NCI-H1092 (cell line): ENCODE measurements at regions not wholly inside any gene's neighbourhood (a gene's known extent, or its start where the extent isn't known, plus 50 kb on each side); places are given as distances from the start of the nearest gene placed in this dataset.

Source experiments
- DNase-seq: peaks from one replicate; lab custom pipeline; 2025; lab: John Stamatoyannopoulos, UW

- no peak for DNase-seq
Measured at GRCh38 chr13:76516586-76516985, 369.6 kb downstream of the KCTD12 start.

- DNase-seq = no peak
Measured at GRCh38 chr13:76516013-76516412, 370.2 kb downstream of the KCTD12 start.

GRCh38 chr13:76512721-76513145, 373.5 kb downstream of the KCTD12 start:
- DNase-seq = peak; percentile 86

- DNase-seq = no peak
Measured at GRCh38 chr13:76505437-76505836, 380.8 kb downstream of the KCTD12 start.

- DNase-seq = peak; percentile 50
Measured at GRCh38 chr13:76503766-76504165, 382.4 kb downstream of the KCTD12 start.

GRCh38 chr13:76503291-76503690, 382.9 kb downstream of the KCTD12 start:
- no peak for DNase-seq

- DNase-seq = no peak
Measured at GRCh38 chr13:76500894-76501293, 385.3 kb downstream of the KCTD12 start.

- no peak for DNase-seq
Measured at GRCh38 chr13:76499891-76500290, 386.3 kb downstream of the KCTD12 start.

GRCh38 chr13:76489274-76489673, 396.9 kb downstream of the KCTD12 start:
- DNase-seq = no peak

- DNase-seq = no peak
Measured at GRCh38 chr13:76481738-76482137, 404.5 kb downstream of the KCTD12 start.

GRCh38 chr13:76474966-76475365, 411.2 kb downstream of the KCTD12 start:
- no peak for DNase-seq

- DNase-seq = no peak
Measured at GRCh38 chr13:76474356-76474755, 411.8 kb downstream of the KCTD12 start.

- peak; percentile 77 for DNase-seq
Measured at GRCh38 chr13:76473552-76474134, 412.6 kb downstream of the KCTD12 start.

- no peak for DNase-seq
Measured at GRCh38 chr13:76472916-76473315, 413.3 kb downstream of the KCTD12 start.

GRCh38 chr13:76471486-76471885, 414.7 kb downstream of the KCTD12 start:
- DNase-seq = no peak

- DNase-seq = no peak
Measured at GRCh38 chr13:76470991-76471390, 415.2 kb downstream of the KCTD12 start.

- DNase-seq = no peak
Measured at GRCh38 chr13:76466043-76466442, 420.2 kb downstream of the KCTD12 start.

GRCh38 chr13:76463314-76463713, 422.9 kb downstream of the KCTD12 start:
- DNase-seq = no peak

- DNase-seq = no peak
Measured at GRCh38 chr13:76461999-76462398, 424.2 kb downstream of the KCTD12 start.

GRCh38 chr13:76461484-76461883, 424.7 kb downstream of the KCTD12 start:
- DNase-seq = no peak

- no peak for DNase-seq
Measured at GRCh38 chr13:76459863-76460262, 426.3 kb downstream of the KCTD12 start.

- no peak for DNase-seq
Measured at GRCh38 chr13:76455960-76456359, 430.2 kb downstream of the KCTD12 start.

GRCh38 chr13:76454991-76455390, 431.2 kb downstream of the KCTD12 start:
- DNase-seq = no peak

GRCh38 chr13:76449716-76450115, 436.5 kb downstream of the KCTD12 start:
- DNase-seq = no peak

- DNase-seq = no peak
Measured at GRCh38 chr13:76446191-76446590, 440.0 kb downstream of the KCTD12 start.
